A549 (cell line): ENCODE measurements at regions not wholly inside any gene's neighbourhood (a gene's known extent, or its start where the extent isn't known, plus 50 kb on each side); places are given as distances from the start of the nearest gene placed in this dataset.

Experiments
- CTCF ChIP-seq: fragments of >200 bp; sonication (Bioruptor Twin); formaldehyde crosslinking; IDR thresholded peaks from 3 replicates; pipeline ENCODE4 v1.5.1; 2016
- EHF ChIP-seq: fragments of 250-450 bp; sonication (Bioruptor Pico); IDR thresholded peaks from 2 replicates; pipeline ENCODE4 v1.5.0; 2020; ENCODE audit warnings: mild to moderate bottlenecking
- ELK1 ChIP-seq: fragments of 150-350 bp; IDR thresholded peaks from 2 replicates; pipeline ENCODE4 v1.6.1; 2014; ENCODE audit warnings: low read depth, mild to moderate bottlenecking, low read length
- HES2 ChIP-seq: fragments of >200 bp; sonication (Bioruptor Twin); formaldehyde crosslinking; IDR thresholded peaks from 2 replicates; pipeline ENCODE4 v1.6.1; 2016
- HMGXB4 ChIP-seq: fragments of 250-450 bp; sonication (Bioruptor Pico); IDR thresholded peaks from 2 replicates; pipeline ENCODE4 v1.5.0; 2021; ENCODE audit warnings: mild to moderate bottlenecking, moderate library complexity, borderline replicate concordance
- MAX ChIP-seq: IDR thresholded peaks from 2 replicates; pipeline ENCODE4 v1.6.1; 2012
- NR3C1 ChIP-seq: fragments of >200 bp; sonication (Bioruptor Twin); formaldehyde crosslinking; IDR thresholded peaks from 3 replicates; pipeline ENCODE4 v1.6.1; 2017
- POLR2AphosphoS2 ChIP-seq: conservative IDR thresholded peaks from 2 replicates; pipeline ENCODE4 v1.6.1; 2012; ENCODE audit warnings: low read length, improper control_type of control experiment, inconsistent platforms
- RNF2 ChIP-seq: fragments of 200-600 bp; sonication (generic); IDR thresholded peaks from 2 replicates; pipeline ENCODE4 v1.6.1; 2016; ENCODE audit warnings: low read depth, mild to moderate bottlenecking, antibody characterized with exemption, moderate library complexity, borderline replicate concordance
- ZFP36 ChIP-seq: fragments of 450-650 bp; IDR thresholded peaks from 2 replicates; pipeline ENCODE4 v1.6.1; 2014; ENCODE audit warnings: borderline replicate concordance; ENCODE audit not compliant: partially characterized antibody

- TF ChIP-seq CTCF (no peak), HES2 (no peak), ZFP36 (no peak), HMGXB4 (CRISPR knock-in tag) (no peak), MAX (no peak), RNF2 (no peak), EHF (CRISPR knock-in tag) (no peak), POLR2AphosphoS2 (no peak), ELK1 (no peak), NR3C1 (no peak)
Measured at GRCh38 chr9:73617586-73617985, 465.9 kb downstream of the ANXA1 start.
